ENCODE measurements at regions not wholly inside any gene's neighbourhood (a gene's known extent, or its start where the extent isn't known, plus 50 kb on each side); places are given as distances from the start of the nearest gene placed in this dataset.

DNA sequence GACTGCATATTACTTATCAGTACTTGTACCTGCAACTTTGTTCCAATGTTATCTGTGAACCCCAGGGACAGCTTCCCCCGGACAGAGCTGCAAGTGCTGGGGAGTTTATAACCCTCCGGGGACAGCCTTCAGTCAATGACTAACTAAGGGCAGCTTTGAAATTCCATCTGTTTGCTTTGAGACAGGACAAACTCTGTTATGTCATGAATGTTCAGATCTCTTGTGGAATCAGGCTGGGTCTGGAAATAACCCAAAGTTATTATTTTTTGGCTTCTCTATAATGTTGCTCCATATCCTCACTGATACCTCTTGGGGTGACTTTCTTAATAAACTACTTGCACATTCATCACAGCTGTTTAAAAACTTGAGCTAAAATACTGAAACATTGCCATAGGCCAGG is 617.5 kb upstream of the TLE4 start:
- TF ChIP-seq, protein P1, sequence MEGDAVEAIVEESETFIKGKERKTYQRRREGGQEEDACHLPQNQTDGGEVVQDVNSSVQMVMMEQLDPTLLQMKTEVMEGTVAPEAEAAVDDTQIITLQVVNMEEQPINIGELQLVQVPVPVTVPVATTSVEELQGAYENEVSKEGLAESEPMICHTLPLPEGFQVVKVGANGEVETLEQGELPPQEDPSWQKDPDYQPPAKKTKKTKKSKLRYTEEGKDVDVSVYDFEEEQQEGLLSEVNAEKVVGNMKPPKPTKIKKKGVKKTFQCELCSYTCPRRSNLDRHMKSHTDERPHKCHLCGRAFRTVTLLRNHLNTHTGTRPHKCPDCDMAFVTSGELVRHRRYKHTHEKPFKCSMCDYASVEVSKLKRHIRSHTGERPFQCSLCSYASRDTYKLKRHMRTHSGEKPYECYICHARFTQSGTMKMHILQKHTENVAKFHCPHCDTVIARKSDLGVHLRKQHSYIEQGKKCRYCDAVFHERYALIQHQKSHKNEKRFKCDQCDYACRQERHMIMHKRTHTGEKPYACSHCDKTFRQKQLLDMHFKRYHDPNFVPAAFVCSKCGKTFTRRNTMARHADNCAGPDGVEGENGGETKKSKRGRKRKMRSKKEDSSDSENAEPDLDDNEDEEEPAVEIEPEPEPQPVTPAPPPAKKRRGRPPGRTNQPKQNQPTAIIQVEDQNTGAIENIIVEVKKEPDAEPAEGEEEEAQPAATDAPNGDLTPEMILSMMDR (conservative IDR thresholded peaks at IDR 0.05): no peak
- no peak for TF ChIP-seq ZFX (IDR thresholded peaks at IDR 0.05)
